ENCODE measurements at regions not wholly inside any gene's neighbourhood (a gene's known extent, or its start where the extent isn't known, plus 50 kb on each side); places are given as distances from the start of the nearest gene placed in this dataset.

- TF ChIP-seq POLR2AphosphoS5 (IDR thresholded peaks at IDR 0.05) (no peak), CTCF (IDR thresholded peaks at IDR 0.05; ENCODE audit: poor library complexity, severe bottlenecking) (no peak), REST (IDR thresholded peaks at IDR 0.05; ENCODE audit: borderline replicate concordance) (no peak)
These were observed 94.2 kb upstream of the NPVF start for GRCh38 chr7:25322473-25322872.

Measured in neural cell (in vitro differentiated cells).